ENCODE measurements at regions not wholly inside any gene's neighbourhood (a gene's known extent, or its start where the extent isn't known, plus 50 kb on each side); places are given as distances from the start of the nearest gene placed in this dataset.

- no peaks in the 10 kb centered on the region for H4K20me1 ChIP-seq (replicated peaks; ENCODE audit: insufficient read depth)
- Mint-ChIP-seq H3K27me3 (ENCODE audit: insufficient read depth, low read depth, poor library complexity) (no peaks in the 10 kb centered on the region), H3K36me3 (ENCODE audit: low read depth) (no peaks in the 10 kb centered on the region), H3K27ac (no peak overlapping the region), H3K4me3 (no peak overlapping the region), H3K9me3 (peaks cover 5% of the 10 kb centered on the region; the same call in 2 of the 3 replicates), H3K4me1 (peaks cover 2% of the 10 kb centered on the region; the same call in 1 of the 3 replicates)
- no peaks in the 10 kb centered on the region for H3K79me2 ChIP-seq (replicated peaks; ENCODE audit: insufficient read depth)
- no peaks in the 10 kb centered on the region for H3K9me2 ChIP-seq (ENCODE audit: insufficient read depth)
- H3K36me3 ChIP-seq (ENCODE audit: insufficient read depth): no peaks in the 10 kb centered on the region
- no peaks in the 10 kb centered on the region for H3F3A ChIP-seq (replicated peaks; ENCODE audit: low read depth)
- no peak overlapping the region for H3K4me3 ChIP-seq
- TF ChIP-seq NANOG (IDR thresholded peaks at IDR 0.05; ENCODE audit: borderline replicate concordance) (no peak), JUNB (IDR thresholded peaks at IDR 0.05; ENCODE audit: unreplicated experiment) (no peak), CTCF (conservative IDR thresholded peaks at IDR 0.05; ENCODE audit: low read depth in 2 of 2) (no peak), ZNF114 (CRISPR knock-in tag; IDR thresholded peaks at IDR 0.05) (no peak), STAT1 (IDR thresholded peaks at IDR 0.05; ENCODE audit: unreplicated experiment) (no peak), ZNF331 (CRISPR knock-in tag; IDR thresholded peaks at IDR 0.05; ENCODE audit: low read depth) (no peak), EZH2 (IDR thresholded peaks at IDR 0.05; ENCODE audit: low read depth, unreplicated experiment) (no peak), POLR2AphosphoS5 (IDR thresholded peaks at IDR 0.05; ENCODE audit: low read depth) (no peak), EZH2phosphoT487 (IDR thresholded peaks at IDR 0.05; ENCODE audit: unreplicated experiment) (no peak), REST (IDR thresholded peaks at IDR 0.05; ENCODE audit: unreplicated experiment) (no peak), CREB1 (CRISPR knock-in tag; IDR thresholded peaks at IDR 0.05; ENCODE audit: low read depth) (no peak)
- TF ChIP-seq, protein P1, sequence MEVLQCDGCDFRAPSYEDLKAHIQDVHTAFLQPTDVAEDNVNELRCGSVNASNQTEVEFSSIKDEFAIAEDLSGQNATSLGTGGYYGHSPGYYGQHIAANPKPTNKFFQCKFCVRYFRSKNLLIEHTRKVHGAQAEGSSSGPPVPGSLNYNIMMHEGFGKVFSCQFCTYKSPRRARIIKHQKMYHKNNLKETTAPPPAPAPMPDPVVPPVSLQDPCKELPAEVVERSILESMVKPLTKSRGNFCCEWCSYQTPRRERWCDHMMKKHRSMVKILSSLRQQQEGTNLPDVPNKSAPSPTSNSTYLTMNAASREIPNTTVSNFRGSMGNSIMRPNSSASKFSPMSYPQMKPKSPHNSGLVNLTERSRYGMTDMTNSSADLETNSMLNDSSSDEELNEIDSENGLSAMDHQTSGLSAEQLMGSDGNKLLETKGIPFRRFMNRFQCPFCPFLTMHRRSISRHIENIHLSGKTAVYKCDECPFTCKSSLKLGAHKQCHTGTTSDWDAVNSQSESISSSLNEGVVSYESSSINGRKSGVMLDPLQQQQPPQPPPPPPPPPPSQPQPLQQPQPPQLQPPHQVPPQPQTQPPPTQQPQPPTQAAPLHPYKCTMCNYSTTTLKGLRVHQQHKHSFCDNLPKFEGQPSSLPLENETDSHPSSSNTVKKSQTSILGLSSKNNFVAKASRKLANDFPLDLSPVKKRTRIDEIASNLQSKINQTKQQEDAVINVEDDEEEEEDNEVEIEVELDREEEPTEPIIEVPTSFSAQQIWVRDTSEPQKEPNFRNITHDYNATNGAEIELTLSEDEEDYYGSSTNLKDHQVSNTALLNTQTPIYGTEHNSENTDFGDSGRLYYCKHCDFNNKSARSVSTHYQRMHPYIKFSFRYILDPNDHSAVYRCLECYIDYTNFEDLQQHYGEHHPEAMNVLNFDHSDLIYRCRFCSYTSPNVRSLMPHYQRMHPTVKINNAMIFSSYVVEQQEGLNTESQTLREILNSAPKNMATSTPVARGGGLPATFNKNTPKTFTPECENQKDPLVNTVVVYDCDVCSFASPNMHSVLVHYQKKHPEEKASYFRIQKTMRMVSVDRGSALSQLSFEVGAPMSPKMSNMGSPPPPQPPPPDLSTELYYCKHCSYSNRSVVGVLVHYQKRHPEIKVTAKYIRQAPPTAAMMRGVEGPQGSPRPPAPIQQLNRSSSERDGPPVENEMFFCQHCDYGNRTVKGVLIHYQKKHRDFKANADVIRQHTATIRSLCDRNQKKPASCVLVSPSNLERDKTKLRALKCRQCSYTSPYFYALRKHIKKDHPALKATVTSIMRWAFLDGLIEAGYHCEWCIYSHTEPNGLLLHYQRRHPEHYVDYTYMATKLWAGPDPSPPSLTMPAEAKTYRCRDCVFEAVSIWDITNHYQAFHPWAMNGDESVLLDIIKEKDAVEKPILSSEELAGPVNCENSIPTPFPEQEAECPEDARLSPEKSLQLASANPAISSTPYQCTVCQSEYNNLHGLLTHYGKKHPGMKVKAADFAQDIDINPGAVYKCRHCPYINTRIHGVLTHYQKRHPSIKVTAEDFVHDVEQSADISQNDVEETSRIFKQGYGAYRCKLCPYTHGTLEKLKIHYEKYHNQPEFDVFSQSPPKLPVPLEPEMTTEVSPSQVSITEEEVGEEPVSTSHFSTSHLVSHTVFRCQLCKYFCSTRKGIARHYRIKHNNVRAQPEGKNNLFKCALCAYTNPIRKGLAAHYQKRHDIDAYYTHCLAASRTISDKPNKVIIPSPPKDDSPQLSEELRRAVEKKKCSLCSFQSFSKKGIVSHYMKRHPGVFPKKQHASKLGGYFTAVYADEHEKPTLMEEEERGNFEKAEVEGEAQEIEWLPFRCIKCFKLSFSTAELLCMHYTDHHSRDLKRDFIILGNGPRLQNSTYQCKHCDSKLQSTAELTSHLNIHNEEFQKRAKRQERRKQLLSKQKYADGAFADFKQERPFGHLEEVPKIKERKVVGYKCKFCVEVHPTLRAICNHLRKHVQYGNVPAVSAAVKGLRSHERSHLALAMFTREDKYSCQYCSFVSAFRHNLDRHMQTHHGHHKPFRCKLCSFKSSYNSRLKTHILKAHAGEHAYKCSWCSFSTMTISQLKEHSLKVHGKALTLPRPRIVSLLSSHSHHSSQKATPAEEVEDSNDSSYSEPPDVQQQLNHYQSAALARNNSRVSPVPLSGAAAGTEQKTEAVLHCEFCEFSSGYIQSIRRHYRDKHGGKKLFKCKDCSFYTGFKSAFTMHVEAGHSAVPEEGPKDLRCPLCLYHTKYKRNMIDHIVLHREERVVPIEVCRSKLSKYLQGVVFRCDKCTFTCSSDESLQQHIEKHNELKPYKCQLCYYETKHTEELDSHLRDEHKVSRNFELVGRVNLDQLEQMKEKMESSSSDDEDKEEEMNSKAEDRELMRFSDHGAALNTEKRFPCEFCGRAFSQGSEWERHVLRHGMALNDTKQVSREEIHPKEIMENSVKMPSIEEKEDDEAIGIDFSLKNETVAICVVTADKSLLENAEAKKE (CRISPR knock-in tag; IDR thresholded peaks at IDR 0.05): no peak
- TF ChIP-seq, protein P2, sequence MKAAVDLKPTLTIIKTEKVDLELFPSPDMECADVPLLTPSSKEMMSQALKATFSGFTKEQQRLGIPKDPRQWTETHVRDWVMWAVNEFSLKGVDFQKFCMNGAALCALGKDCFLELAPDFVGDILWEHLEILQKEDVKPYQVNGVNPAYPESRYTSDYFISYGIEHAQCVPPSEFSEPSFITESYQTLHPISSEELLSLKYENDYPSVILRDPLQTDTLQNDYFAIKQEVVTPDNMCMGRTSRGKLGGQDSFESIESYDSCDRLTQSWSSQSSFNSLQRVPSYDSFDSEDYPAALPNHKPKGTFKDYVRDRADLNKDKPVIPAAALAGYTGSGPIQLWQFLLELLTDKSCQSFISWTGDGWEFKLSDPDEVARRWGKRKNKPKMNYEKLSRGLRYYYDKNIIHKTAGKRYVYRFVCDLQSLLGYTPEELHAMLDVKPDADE (IDR thresholded peaks at IDR 0.05): no peak
- DNase-seq (ENCODE audit: low spot score) (no peak), ATAC-seq (no peak)
- H3K27me3 ChIP-seq (ENCODE audit: insufficient read depth): no peaks in the 10 kb centered on the region
- H3K4me2 ChIP-seq: no peak overlapping the region
- H3K27ac ChIP-seq (ENCODE audit: low read depth): no peak overlapping the region
- no peaks in the 10 kb centered on the region for H3K4me1 ChIP-seq (ENCODE audit: insufficient read depth)
- no peak overlapping the region for H2AFZ ChIP-seq
Observed at GRCh38 chrX:143319526-143319925, 197.7 kb downstream of the SPANXN3 start.

All from GM23338 (cell line).